Inflammatory macrophage treated with lipopolysaccharide for 1 hour (primary cell): ENCODE measurements at regions not wholly inside any gene's neighbourhood (a gene's known extent, or its start where the extent isn't known, plus 50 kb on each side); places are given as distances from the start of the nearest gene placed in this dataset.
"Not testable (repeated sequence)": the region's sequence is repeated elsewhere in the genome, so short reads cannot be mapped to it uniquely, and the experiment has no call there.

Experiments used
- DNase-seq, 2 donors: peaks; one replicate each; pipeline ENCODE4 v3.0.0-alpha.2; 2020 to 2022

GRCh38 chr3:28971156-28971555, 309.7 kb upstream of the RBMS3 start:
- no peak for DNase-seq

- DNase-seq = no peak
These were observed 307.9 kb upstream of the RBMS3 start for GRCh38 chr3:28972921-28973320.

GRCh38 chr3:28973609-28974008, 307.3 kb upstream of the RBMS3 start:
- no peak for DNase-seq

GRCh38 chr3:28978092-28978491, 302.8 kb upstream of the RBMS3 start:
- DNase-seq = no peak

GRCh38 chr3:28980131-28980530, 300.7 kb upstream of the RBMS3 start:
- DNase-seq = no peak

- no peak for DNase-seq
These were observed 300.2 kb upstream of the RBMS3 start for GRCh38 chr3:28980631-28981030.

- DNase-seq = no peak
These were observed 298.0 kb upstream of the RBMS3 start for GRCh38 chr3:28982906-28983305.

- DNase-seq = no peak
These were observed 293.9 kb upstream of the RBMS3 start for GRCh38 chr3:28986922-28987321.

- DNase-seq = no peak
These were observed 291.2 kb upstream of the RBMS3 start for GRCh38 chr3:28989646-28990089.

- DNase-seq = no peak
These were observed 286.5 kb upstream of the RBMS3 start for GRCh38 chr3:28994161-28994905.

GRCh38 chr3:29004885-29005599, 275.8 kb upstream of the RBMS3 start:
- no peak for DNase-seq

GRCh38 chr3:29005862-29006261, 275.0 kb upstream of the RBMS3 start:
- DNase-seq = no peak

GRCh38 chr3:29011441-29011840, 269.4 kb upstream of the RBMS3 start:
- no peak for DNase-seq

GRCh38 chr3:29011966-29012365, 268.9 kb upstream of the RBMS3 start:
- no peak for DNase-seq

- no peak for DNase-seq
These were observed 257.9 kb upstream of the RBMS3 start for GRCh38 chr3:29022976-29023375.

GRCh38 chr3:29026286-29026685, 254.6 kb upstream of the RBMS3 start:
- DNase-seq = no peak

GRCh38 chr3:29026959-29027358, 253.9 kb upstream of the RBMS3 start:
- no peak for DNase-seq

- DNase-seq = not testable (repeated sequence)
These were observed 249.7 kb upstream of the RBMS3 start for GRCh38 chr3:29031175-29031574.

- DNase-seq = no peak
These were observed 247.4 kb upstream of the RBMS3 start for GRCh38 chr3:29033511-29033910.

- DNase-seq = no peak
These were observed 230.7 kb upstream of the RBMS3 start for GRCh38 chr3:29050155-29050554.

- no peak for DNase-seq
These were observed 223.5 kb upstream of the RBMS3 start for GRCh38 chr3:29057326-29057725.

GRCh38 chr3:29064085-29064484, 216.8 kb upstream of the RBMS3 start:
- no peak for DNase-seq

- no peak for DNase-seq
These were observed 215.6 kb upstream of the RBMS3 start for GRCh38 chr3:29065211-29065785.

- no peak for DNase-seq
These were observed 213.9 kb upstream of the RBMS3 start for GRCh38 chr3:29067007-29067406.
